ENCODE measurements at regions not wholly inside any gene's neighbourhood (a gene's known extent, or its start where the extent isn't known, plus 50 kb on each side); places are given as distances from the start of the nearest gene placed in this dataset.

DNA sequence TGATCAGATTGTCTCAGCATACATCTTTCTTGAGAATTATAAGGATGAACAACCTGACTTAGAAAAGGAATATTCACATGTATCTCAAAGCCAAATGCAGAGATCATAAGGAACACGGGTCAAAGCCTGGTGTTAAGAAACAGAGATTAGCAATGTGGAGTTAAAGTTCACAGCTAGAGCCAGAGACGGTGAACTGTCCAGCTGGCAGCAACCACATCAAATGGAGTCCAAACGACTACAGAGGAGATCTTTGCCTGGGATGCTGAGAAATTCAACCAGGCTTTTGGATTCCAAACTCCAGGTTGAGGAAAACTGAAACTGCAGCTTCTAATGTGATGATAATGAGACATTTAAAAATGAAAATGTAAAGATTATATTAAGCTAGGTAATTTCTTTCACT, 939.9 kb upstream of the NXPH2 start:
- no peak for TF ChIP-seq GATA3 (IDR thresholded peaks at IDR 0.05; ENCODE audit: low read depth, low read length)

DNA sequence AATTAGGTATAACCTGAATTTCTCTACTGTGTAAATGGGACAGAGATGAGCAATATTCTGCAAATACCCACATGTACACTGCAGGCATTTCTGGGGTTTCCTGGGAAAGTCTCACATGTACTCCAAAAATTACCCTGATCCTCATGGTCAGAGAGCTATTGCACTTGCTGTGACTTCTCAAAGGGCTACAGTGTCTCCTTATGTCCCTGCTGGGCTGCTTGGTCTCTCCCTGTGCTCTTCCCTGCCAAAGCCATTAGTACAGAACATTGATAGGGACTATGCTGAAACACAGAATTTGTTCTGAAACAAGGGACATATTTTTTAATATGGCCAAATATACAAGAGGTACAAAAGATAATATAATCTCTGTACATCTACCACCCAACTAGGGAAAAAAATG, 924.4 kb upstream of the NXPH2 start:
- TF ChIP-seq GATA2 (IDR thresholded peaks at IDR 0.05; ENCODE audit: low read depth, low read length) (no peak), GATA3 (IDR thresholded peaks at IDR 0.05; ENCODE audit: low read depth, low read length) (no peak)

DNA sequence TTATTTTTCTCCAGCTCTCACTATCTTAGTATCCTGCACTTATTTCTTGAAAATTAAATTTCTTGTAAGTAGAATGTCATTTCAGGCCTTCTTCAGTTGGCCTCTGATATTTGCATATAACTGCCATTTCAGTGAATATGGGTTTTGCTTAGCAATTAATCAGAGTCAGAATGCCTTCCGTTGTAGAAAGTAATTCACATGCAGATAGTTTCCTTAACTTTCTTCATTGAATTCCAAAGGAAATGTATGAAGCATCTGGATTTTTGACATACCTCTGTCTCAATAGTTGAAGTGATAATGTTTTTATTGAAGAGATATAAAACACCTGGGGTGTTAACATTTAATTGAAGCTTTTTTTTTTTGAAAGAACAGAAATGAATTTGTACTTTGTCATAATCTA, 914.1 kb upstream of the NXPH2 start:
- TF ChIP-seq GATA2 (IDR thresholded peaks at IDR 0.05; ENCODE audit: low read depth, low read length) (no peak), GATA3 (IDR thresholded peaks at IDR 0.05; ENCODE audit: low read depth, low read length) (no peak)

DNA sequence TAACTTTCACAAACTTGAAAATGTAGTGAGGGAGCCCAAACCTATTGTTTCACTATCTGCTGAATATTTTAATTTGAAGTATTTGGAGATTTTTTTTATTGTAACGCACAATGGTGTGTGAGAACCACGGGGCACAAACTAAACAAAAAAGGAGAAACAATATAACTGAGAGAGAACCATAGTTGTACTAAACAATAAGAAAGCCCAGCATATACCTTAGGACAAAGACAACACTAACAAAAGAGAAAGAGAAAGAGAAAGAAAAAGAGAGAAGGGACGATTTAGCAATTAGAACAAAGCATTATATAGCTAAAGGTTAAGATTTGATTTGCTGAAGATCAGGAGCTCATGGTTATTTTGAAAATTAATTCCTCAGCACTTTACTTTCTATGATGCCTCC, 906.0 kb upstream of the NXPH2 start:
- TF ChIP-seq GATA2 (IDR thresholded peaks at IDR 0.05; ENCODE audit: low read depth, low read length) (no peak), GATA3 (IDR thresholded peaks at IDR 0.05; ENCODE audit: low read depth, low read length) (no peak)

DNA sequence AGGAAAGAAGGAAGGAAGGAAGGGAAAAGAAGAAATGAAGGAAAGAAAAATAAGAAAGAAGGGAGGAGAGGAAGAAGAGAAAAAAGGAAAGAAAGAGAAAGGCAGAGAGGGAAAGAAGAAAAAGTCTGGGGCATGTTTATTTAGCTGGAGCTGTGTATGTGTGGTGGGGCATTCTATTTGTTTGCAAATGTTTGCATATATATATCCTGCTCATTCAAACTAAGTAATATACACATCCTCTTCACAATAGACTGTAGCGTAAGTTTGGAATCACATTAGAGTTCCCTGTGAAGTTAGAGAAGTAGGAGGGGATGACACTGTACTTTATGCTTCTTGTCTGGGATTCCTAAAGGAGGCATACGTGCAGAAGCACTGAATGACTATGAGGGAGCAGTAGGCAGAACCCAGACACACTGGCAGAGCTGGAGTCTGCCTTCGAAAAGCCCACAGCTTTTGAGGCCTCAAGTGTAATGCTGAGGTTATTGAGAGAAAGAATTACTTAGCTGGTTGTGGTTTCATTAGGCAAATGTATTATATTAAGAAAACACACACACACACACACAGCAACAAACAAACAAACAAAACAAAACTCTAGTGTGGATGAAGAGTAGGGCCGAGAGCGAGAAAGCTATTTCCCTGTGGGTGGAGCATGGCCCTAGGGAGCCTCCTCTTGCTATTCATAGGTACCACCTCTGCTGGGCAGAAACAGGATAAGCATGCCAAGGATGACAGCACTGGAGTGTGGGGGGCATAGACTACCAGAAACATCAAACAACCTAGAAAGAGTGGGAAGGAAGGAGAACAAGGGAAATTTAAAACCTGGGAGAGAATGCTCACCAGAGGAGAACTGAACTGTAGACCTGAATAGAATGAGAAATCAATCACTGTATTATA, 905.1 kb upstream of the NXPH2 start:
- TF ChIP-seq GATA3 (IDR thresholded peaks at IDR 0.05; ENCODE audit: low read depth, low read length) (no peak), GATA2 (IDR thresholded peaks at IDR 0.05; ENCODE audit: low read depth, low read length) (no peak)

DNA sequence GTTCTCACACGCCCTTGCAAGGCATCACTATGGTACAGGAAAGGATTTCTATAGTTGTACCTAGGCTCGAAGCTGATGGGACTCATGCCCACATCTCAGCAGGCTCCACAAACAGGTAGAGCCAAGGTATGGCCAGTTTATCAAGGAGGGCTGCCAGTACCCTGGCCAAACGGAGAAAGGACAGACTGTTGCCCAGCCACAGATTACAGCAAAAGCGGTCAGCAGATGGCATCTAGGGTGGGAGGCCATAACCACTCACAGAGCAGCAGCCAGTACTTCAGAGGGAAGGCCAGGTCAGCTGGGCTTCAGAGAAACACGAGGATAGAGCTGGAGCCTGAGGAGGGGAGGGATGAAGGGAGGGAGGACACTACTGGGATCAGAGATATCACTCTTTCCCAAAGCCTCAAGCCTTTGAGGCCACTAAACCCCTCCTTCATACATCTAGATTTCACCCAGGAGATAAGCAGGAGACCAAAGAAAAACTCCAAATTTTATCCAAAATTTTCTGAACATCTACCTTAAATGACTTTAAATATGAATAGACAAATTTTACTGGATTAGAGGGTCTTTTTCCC, 904.2 kb upstream of the NXPH2 start:
- no peak for TF ChIP-seq GATA2 (IDR thresholded peaks at IDR 0.05; ENCODE audit: low read depth, low read length)
- no peak for TF ChIP-seq GATA3 (IDR thresholded peaks at IDR 0.05; ENCODE audit: low read depth, low read length)

DNA sequence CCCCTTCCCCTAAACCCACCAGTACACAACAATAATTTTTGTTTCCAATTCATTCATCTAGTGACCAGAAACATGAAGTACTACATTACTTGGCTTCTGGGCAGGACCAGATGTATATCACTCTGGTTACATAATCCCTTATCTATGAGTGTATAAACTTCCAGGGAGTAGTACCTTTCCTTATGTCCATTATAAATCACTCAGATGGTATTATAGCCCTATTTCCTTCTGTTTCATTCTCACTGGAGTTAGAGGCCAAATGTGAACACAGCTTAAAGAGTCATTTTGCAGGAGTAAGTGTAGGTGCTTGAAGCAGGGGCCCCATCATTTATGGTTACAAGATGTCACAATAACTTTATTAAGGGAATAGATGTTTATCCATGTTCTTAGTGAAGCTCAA, 894.4 kb upstream of the NXPH2 start:
- TF ChIP-seq GATA3 (IDR thresholded peaks at IDR 0.05; ENCODE audit: low read depth, low read length) (no peak), GATA2 (IDR thresholded peaks at IDR 0.05; ENCODE audit: low read depth, low read length) (no peak)

DNA sequence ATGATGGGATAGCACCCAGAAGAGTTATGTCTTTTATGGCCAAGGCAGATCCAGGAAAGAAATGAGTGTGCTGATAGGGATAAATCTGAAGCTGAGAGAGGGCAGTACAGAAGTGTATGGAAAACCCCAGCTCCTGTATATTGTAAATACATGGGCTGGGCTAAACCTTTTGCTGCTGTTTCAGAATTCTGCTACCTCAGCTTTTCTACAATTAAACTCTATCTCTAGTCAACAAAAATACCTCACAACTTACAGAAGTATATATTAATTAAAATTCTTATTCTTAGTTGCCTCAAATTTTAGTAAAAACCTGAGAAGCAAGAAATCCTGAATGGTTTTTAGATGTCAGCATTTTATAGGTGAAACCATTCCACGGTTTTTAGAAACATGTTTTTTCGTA, 889.5 kb upstream of the NXPH2 start:
- TF ChIP-seq GATA2 (IDR thresholded peaks at IDR 0.05; ENCODE audit: low read depth, low read length): no peak

DNA sequence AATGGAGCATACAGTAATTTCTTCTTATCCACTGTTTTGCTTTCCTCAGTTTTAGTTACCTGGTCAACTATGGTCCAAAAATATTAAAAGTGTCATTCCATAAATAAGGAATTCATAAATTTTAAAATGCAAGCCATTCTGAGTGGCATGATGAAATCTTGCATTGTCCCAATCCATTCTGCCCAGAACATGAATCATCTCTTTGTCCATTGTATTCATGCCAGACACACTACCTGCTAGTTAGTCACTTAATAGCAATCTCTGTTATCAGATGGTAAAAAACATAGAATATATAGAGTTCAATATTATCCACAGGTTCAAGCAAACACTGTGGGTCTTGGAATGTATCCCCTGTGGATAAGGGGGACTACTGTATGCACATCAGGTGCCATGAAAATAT, 872.2 kb upstream of the NXPH2 start:
- no peak for TF ChIP-seq GATA2 (IDR thresholded peaks at IDR 0.05; ENCODE audit: low read depth, low read length)
- TF ChIP-seq GATA3 (IDR thresholded peaks at IDR 0.05; ENCODE audit: low read depth, low read length): no peak

DNA sequence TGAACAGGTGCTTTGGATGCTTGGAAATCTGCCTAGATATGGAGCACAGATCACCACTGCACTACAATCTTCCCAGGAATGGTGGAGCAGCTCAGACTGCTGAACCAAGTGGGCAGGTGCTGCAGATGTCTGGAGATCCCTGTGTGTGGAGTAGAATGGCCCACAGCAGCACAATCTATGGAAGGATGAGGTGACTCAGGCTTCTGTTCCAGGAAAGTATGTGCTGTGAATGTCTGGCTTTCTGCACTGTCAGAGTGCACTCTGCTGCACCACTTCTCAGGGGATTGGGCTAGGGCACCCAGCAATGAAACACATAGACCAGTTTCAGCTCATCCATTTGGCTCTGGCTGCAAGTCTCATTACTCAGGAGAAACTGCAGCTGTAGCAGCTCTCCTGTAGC, 865.4 kb upstream of the NXPH2 start:
- TF ChIP-seq GATA3 (IDR thresholded peaks at IDR 0.05; ENCODE audit: low read depth, low read length) (no peak), GATA2 (IDR thresholded peaks at IDR 0.05; ENCODE audit: low read depth, low read length) (no peak)

DNA sequence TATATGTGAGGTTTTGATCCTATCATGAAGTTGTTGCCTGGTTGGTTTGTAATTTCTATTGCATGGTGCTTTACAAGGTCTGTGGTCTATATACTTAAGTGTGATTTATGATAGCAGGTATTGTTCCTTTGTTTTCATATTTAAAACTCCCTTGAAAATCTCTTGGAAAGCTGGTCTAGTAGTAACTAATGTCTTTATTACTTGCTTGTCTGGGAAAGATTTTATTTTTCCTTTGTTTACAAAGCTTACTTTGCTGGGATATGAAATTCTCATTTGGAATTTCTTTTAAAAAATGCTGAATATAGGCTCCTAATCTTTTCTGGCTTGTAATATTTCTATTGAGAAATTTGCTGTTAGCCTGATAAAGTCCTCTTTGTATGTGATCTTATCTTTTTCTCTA, 862.9 kb upstream of the NXPH2 start:
- TF ChIP-seq GATA3 (IDR thresholded peaks at IDR 0.05; ENCODE audit: low read depth, low read length) (no peak), GATA2 (IDR thresholded peaks at IDR 0.05; ENCODE audit: low read depth, low read length) (no peak)

DNA sequence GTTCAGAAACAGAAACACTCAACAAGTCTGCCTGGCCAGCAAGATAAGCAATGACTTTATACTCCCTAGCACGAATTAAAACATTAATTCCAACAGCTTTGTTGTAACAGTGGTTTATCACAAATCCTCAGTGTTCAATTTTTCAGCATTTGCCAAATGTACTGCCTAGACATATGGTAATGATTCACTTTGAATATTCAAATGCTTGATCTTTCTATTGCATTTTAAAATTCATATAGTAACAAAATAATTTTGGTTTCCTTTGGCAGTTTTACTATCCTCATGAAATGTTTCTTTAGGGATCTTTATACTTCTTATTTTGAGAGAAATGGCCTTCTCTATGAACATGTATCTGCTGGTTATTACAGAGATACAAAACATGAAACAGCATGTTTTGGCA, 851.8 kb upstream of the NXPH2 start:
- TF ChIP-seq GATA3 (IDR thresholded peaks at IDR 0.05; ENCODE audit: low read depth, low read length) (no peak), GATA2 (IDR thresholded peaks at IDR 0.05; ENCODE audit: low read depth, low read length) (no peak)

DNA sequence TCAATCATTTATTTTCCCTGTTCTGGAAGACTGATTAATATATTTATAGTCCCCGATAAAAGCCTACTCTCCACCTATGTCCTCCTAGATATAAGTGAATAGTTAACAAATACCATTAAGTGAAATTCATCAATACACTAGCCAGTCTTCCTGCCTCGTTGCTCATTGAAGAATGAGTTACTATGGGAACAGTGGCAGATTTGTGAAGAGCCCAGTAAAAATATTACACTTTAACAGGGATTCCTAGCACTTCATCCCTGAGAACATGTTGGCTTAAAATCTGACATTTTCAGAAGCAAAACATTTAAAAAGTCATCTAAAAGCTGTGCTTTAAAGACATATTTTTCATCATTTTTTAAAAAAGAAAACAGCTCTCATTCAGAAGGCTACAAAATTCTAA, 848.7 kb upstream of the NXPH2 start:
- TF ChIP-seq GATA3 (IDR thresholded peaks at IDR 0.05; ENCODE audit: low read depth, low read length): no peak

DNA sequence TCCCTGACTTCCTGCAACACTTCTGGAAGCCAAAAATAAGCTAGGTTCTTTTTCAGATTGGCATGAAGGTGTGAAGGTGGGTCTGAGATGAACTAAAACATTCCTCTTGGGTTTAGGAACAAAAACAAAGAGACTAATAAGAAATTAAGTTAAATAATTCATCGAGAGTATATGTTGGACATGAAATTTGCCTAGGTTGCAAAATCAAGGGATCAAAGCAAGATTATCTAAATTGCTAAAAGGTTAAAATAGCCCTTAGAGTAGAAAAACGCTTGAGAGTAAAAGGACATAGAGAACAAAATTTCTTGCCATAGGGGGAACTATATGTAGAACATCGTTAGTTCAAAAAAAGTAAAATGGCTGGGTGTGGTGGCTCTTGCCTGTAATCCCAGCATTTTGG, 845.9 kb upstream of the NXPH2 start:
- no peak for TF ChIP-seq GATA2 (IDR thresholded peaks at IDR 0.05; ENCODE audit: low read depth, low read length)
- no peak for TF ChIP-seq GATA3 (IDR thresholded peaks at IDR 0.05; ENCODE audit: low read depth, low read length)

DNA sequence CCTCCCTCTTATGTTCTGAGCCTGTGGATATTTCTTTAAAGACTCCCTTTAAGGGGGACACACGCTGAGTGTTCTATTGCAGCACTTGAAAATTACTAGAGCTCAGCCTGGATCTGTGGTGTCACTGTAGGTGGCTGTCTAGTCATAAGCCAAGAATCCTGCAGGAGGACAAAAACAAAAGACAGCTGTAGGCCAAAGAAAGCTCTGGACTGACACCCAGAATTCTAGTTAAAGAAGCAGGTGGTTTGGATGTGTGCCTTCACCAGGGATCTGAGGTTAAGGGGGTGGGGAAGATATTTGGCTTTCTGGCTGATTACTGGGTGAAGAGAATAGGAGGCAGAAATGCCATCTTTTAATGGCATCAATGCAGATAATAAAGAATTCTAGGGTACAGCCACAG, 842.5 kb upstream of the NXPH2 start:
- TF ChIP-seq GATA3 (IDR thresholded peaks at IDR 0.05; ENCODE audit: low read depth, low read length) (no peak), GATA2 (IDR thresholded peaks at IDR 0.05; ENCODE audit: low read depth, low read length) (no peak)

DNA sequence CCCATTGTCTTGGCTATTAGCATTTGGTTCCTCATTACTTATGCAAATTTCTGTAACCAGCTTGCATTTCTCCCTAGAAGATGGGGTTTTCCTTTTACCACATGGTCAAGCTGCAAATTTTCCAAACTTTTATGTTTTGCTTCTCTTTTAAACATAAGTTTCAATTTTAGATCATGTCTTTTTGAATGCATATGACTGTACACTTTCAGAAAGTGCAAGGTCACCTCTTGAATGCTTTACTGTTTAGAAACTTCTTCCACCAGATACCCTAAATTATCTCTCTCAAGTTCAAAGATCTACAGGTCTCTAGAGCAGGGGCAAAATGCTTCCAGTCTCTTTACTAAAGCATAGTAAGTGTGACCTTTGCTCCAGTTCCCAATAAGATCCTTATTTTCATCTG, 837.6 kb upstream of the NXPH2 start:
- TF ChIP-seq GATA3 (IDR thresholded peaks at IDR 0.05; ENCODE audit: low read depth, low read length): no peak
- no peak for TF ChIP-seq GATA2 (IDR thresholded peaks at IDR 0.05; ENCODE audit: low read depth, low read length)
